Endothelial cell of umbilical vein (primary cell): ENCODE measurements at regions not wholly inside any gene's neighbourhood (a gene's known extent, or its start where the extent isn't known, plus 50 kb on each side); places are given as distances from the start of the nearest gene placed in this dataset.

Experiments
- BruUV-seq: library from RNA; stranded (reverse); fragments of 400-500 nt; replicated peaks from 2 replicates; lab custom pipeline; 2021; lab: Mats Ljungman, UMichigan
- CTCF ChIA-PET: fragments of 300-600, 350-600 bp; sonication (Branson Sonifier 250); formaldehyde crosslinking; loops from one replicate; lab custom pipeline; 2021; ENCODE audit warnings: antibody characterized with exemption, inconsistent platforms; lab: Charles Lee
- POLR2A ChIA-PET: fragments of 300-600, 350-600 bp; sonication (Branson Sonifier 250); formaldehyde crosslinking; loops from one replicate; lab custom pipeline; 2021; ENCODE audit warnings: antibody characterized with exemption, inconsistent platforms; lab: Charles Lee
- DNase-seq: peaks from one replicate; pipeline ENCODE4 v3.0.0-alpha.2; 2011; ENCODE audit warnings: low read depth, low spot score
- FAIRE-seq: peaks from 2 replicates; lab custom pipeline; 2011; peaks lifted over from hg19 to GRCh38; lab: Jason Lieb, UNC
- H2AFZ ChIP-seq: 2 replicates; pipeline ENCODE4 v1.6.0; 2012; ENCODE audit warnings: low read depth, low read length, control low read depth, inconsistent platforms
- H3K27ac ChIP-seq: 2 replicates; pipeline ENCODE4 v1.5.1; 2011; ENCODE audit warnings: low read depth, mild to moderate bottlenecking, control low read depth, low read length, moderate library complexity; ENCODE audit not compliant: insufficient read depth
- H3K27me3 ChIP-seq, 2 experiments: 2 replicates each; pipeline versions ENCODE4 v1.6.0 to v1.6.1; 2011; ENCODE audit warnings: low read length in 2 of 2, mixed read lengths in 1 of 2; ENCODE audit not compliant: control insufficient read depth in 2 of 2, insufficient read depth in 2 of 2
- H3K36me3 ChIP-seq, 2 experiments: 2 replicates in 1 of 2; 3 replicates in 1 of 2; pipeline ENCODE4 v1.5.1; 2011; ENCODE audit warnings: low read length in 2 of 2, mild to moderate bottlenecking in 1 of 2, moderate library complexity in 1 of 2; ENCODE audit not compliant: control insufficient read depth in 2 of 2, insufficient read depth in 2 of 2; ENCODE audit errors: extremely low read depth in 1 of 2
- H3K4me1 ChIP-seq: 3 replicates; pipeline ENCODE4 v1.5.1; 2011; ENCODE audit warnings: mild to moderate bottlenecking, low read length; ENCODE audit not compliant: control insufficient read depth, insufficient read depth; ENCODE audit errors: extremely low read depth
- H3K4me2 ChIP-seq: 2 replicates; pipeline ENCODE4 v1.6.1; 2011; ENCODE audit warnings: low read length, control low read depth, mixed read lengths; ENCODE audit not compliant: insufficient read depth
- H3K4me3 ChIP-seq, 3 experiments: fragments of 200-600 bp in 1 of 3; sonication (generic), shearing (Covaris generic) in 1 of 3; replicated peaks in 1 of 3; 2 replicates each; pipeline ENCODE4 v1.5.1; 2011 to 2016; ENCODE audit warnings: control low read depth in 3 of 3, low read length in 3 of 3, mild to moderate bottlenecking in 2 of 3, inconsistent platforms in 1 of 3, low read depth in 1 of 3, moderate library complexity in 1 of 3; ENCODE audit not compliant: insufficient read depth in 1 of 3
- H3K79me2 ChIP-seq: 2 replicates; pipeline ENCODE4 v1.6.0; 2012; ENCODE audit warnings: low read length, inconsistent platforms; ENCODE audit not compliant: control insufficient read depth, insufficient read depth
- H3K9ac ChIP-seq: replicated peaks from 2 replicates; pipeline ENCODE3; 2011; ENCODE audit warnings: low read length, control low read depth; ENCODE audit not compliant: insufficient read depth; ENCODE audit errors: extremely low read depth
- H3K9me1 ChIP-seq: replicated peaks from 3 replicates; pipeline ENCODE4 v1.6.0; 2011; ENCODE audit warnings: mild to moderate bottlenecking, low read length; ENCODE audit not compliant: control insufficient read depth, insufficient read depth; ENCODE audit errors: extremely low read depth
- H3K9me3 ChIP-seq: replicated peaks from 2 replicates; pipeline ENCODE4 v1.5.1; 2012; ENCODE audit warnings: low read length, inconsistent platforms; ENCODE audit not compliant: control insufficient read depth, insufficient read depth
- H4K20me1 ChIP-seq: replicated peaks from 2 replicates; pipeline ENCODE3; 2011; ENCODE audit warnings: mild to moderate bottlenecking, low read length; ENCODE audit not compliant: control insufficient read depth, insufficient read depth; ENCODE audit errors: extremely low read depth
- CTCF ChIP-seq, 2 donors: IDR thresholded peaks; 1 replicate in 1 of 2; 2 replicates in 1 of 2; pipeline ENCODE4 v1.5.1; 2011; ENCODE audit warnings: low read length in 2 of 2, mild to moderate bottlenecking in 2 of 2, moderate library complexity in 2 of 2, control low read depth in 1 of 2, inconsistent platforms in 1 of 2, low read depth in 1 of 2; ENCODE audit not compliant: insufficient read depth in 1 of 2; ENCODE audit errors: extremely low read depth in 1 of 2
- FOS ChIP-seq: IDR thresholded peaks from 2 replicates; pipeline ENCODE4 v1.6.1; 2011; ENCODE audit warnings: mild to moderate bottlenecking, low read length, moderate library complexity, borderline replicate concordance; ENCODE audit not compliant: insufficient read depth
- GATA2 ChIP-seq: IDR thresholded peaks from 2 replicates; pipeline ENCODE4 v1.7.0; 2011; ENCODE audit warnings: low read depth, mild to moderate bottlenecking, moderate library complexity, mixed read lengths, low read length; ENCODE audit not compliant: insufficient read length, insufficient read depth
- JUN ChIP-seq: IDR thresholded peaks from 2 replicates; pipeline ENCODE4 v1.6.1; 2011; ENCODE audit warnings: borderline replicate concordance, low read depth; ENCODE audit not compliant: insufficient read length, insufficient read depth
- MAX ChIP-seq: IDR thresholded peaks from 2 replicates; pipeline ENCODE4 v1.6.1; 2011; ENCODE audit not compliant: insufficient read depth, insufficient read length
- MYC ChIP-seq: IDR thresholded peaks from one replicate; pipeline ENCODE4 v1.6.1; 2011; ENCODE audit warnings: mild to moderate bottlenecking, low read depth, low read length
- POLR2A ChIP-seq: IDR thresholded peaks from 2 replicates; pipeline ENCODE4 v1.6.1; 2012; ENCODE audit warnings: low read depth, mild to moderate bottlenecking, control low read depth, low read length
- POLR2AphosphoS5 ChIP-seq: IDR thresholded peaks from 2 replicates; pipeline ENCODE4 v1.6.1; 2012; ENCODE audit warnings: low read depth, mild to moderate bottlenecking, control low read depth, low read length, moderate library complexity; ENCODE audit not compliant: insufficient read depth
- dilution Hi-C: fragments of 300-500 bp; cut with MboI; formaldehyde crosslinking; loops from one replicate; pipeline ENCODE4 v1.15.0; 2019; ENCODE audit warnings: low sequenced_read_pairs; ENCODE audit not compliant: extremely low pct_ligation_motif_present
- intact Hi-C: fragments of 100-400 bp; cut with micrococcal nuclease; formaldehyde crosslinking; loops from one replicate; pipeline ENCODE4 v1.10.0; 2022

GRCh38 chr6:119647309-119647708, 297.7 kb upstream of the MAN1A1 start:
- Histone ChIP-seq H3K9me3 (no peaks in the 10 kb centered on the region), H3K36me3 (no peaks in the 10 kb centered on the region), H3K4me3 (no peak overlapping the region), H3K4me1 (no peaks in the 10 kb centered on the region), H4K20me1 (no peaks in the 10 kb centered on the region), H3K79me2 (no peaks in the 10 kb centered on the region), H3K27me3 (no peaks in the 10 kb centered on the region), H3K4me2 (no peak overlapping the region), H3K27ac (no peak overlapping the region), H3K9me1 (no peaks in the 10 kb centered on the region), H2AFZ (no peak overlapping the region), H3K9ac (no peak overlapping the region)
- FAIRE-seq = no peak
- BruUV-seq = no TSS peak
- intact Hi-C loops = no loop called here
- dilution Hi-C loops = no loop called here
- ChIA-PET CTCF (no interaction called here), POLR2A (no interaction called here)
- DNase-seq = no peak
- TF ChIP-seq CTCF (IDR thresholded peaks at IDR 0.05; ENCODE audit: extremely low read depth in 1 of 2, insufficient read depth in 1 of 2, low read depth in 1 of 2, low read length in 2 of 2) = no peak
- TF ChIP-seq POLR2A = no peak
- no peak for TF ChIP-seq JUN
- TF ChIP-seq GATA2 = no peak
- no peak for TF ChIP-seq FOS
- no peak for TF ChIP-seq MAX
- TF ChIP-seq MYC = no peak

DNA sequence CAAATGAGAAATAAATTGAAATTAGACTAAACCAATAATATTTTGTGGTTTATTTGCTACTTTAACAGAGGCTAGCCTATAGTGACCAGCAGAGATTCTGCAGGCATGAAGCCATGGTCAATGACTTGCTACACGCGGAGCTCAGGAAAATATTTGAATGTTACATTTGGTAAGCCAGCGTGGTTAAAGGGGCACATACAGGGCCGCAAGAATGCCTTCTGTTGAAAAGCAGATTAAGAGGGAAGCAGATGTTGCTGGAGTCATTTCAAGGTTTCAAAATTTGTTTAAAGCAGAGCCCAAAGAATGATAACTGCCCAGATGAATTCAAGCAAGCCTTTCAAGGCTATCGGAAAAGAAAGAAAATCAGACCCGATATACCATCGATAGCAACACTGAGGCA, 294.3 kb upstream of the MAN1A1 start:
- no peak overlapping the region for H3K27ac ChIP-seq
- no TSS peak for BruUV-seq
- FAIRE-seq = no peak

More for the DNA sequence above, 294.3 kb upstream of the MAN1A1 start:
- dilution Hi-C loops = no loop called here
- Histone ChIP-seq H3K79me2 (no peaks in the 10 kb centered on the region), H3K4me3 (no peak overlapping the region), H3K36me3 (no peaks in the 10 kb centered on the region), H3K9me1 (no peaks in the 10 kb centered on the region), H3K27me3 (no peaks in the 10 kb centered on the region), H3K4me1 (no peaks in the 10 kb centered on the region), H3K9ac (no peak overlapping the region), H2AFZ (no peak overlapping the region), H4K20me1 (no peaks in the 10 kb centered on the region), H3K4me2 (no peak overlapping the region), H3K9me3 (no peaks in the 10 kb centered on the region)
- POLR2A ChIA-PET = no interaction called here
- intact Hi-C loops = no loop called here
- TF ChIP-seq GATA2 = no peak
- no peak for TF ChIP-seq FOS
- TF ChIP-seq POLR2AphosphoS5 = no peak
- TF ChIP-seq JUN = no peak
- no peak for TF ChIP-seq MYC
- TF ChIP-seq MAX = no peak
- DNase-seq = no peak
- CTCF ChIA-PET = no interaction called here
